ENCODE measurements at regions not wholly inside any gene's neighbourhood (a gene's known extent, or its start where the extent isn't known, plus 50 kb on each side); places are given as distances from the start of the nearest gene placed in this dataset.

- DNase-seq (ENCODE audit: low read depth), result no peak
- no peak overlapping the region for H3K4me3 ChIP-seq (ENCODE audit: low read length)
- TF ChIP-seq CTCF (IDR thresholded peaks at IDR 0.05; ENCODE audit: insufficient read depth, low read depth, low read length, missing control alignments), result no peak
These were observed 65.3 kb upstream of the FSTL1 start for GRCh38 chr3:120516136-120516535.

- H3K4me3 ChIP-seq (ENCODE audit: low read length), result no peak overlapping the region
- no peak for DNase-seq (ENCODE audit: low read depth)
- TF ChIP-seq CTCF (IDR thresholded peaks at IDR 0.05; ENCODE audit: insufficient read depth, low read depth, low read length, missing control alignments), result no peak
These were observed 61.9 kb upstream of the FSTL1 start for GRCh38 chr3:120512655-120513054.

- peak; percentile 66 for TF ChIP-seq CTCF (IDR thresholded peaks at IDR 0.05; ENCODE audit: insufficient read depth, low read depth, low read length, missing control alignments)
- peak; percentile 77 for DNase-seq (ENCODE audit: low read depth)
- no peak overlapping the region for H3K4me3 ChIP-seq (ENCODE audit: low read length)
These were observed 56.3 kb upstream of the FSTL1 start for GRCh38 chr3:120506828-120507774.

GRCh38 chr3:120506076-120506827 lies 55.5 kb upstream of the FSTL1 start:
- H3K4me3 ChIP-seq (ENCODE audit: low read length), result no peak overlapping the region
- TF ChIP-seq CTCF (IDR thresholded peaks at IDR 0.05; ENCODE audit: insufficient read depth, low read depth, low read length, missing control alignments), result no peak
- DNase-seq (ENCODE audit: low read depth), result no peak

GRCh38 chr3:120503727-120504616 lies 53.2 kb upstream of the FSTL1 start:
- no peak for TF ChIP-seq CTCF (IDR thresholded peaks at IDR 0.05; ENCODE audit: insufficient read depth, low read depth, low read length, missing control alignments)
- DNase-seq (ENCODE audit: low read depth), result no peak
- no peak overlapping the region for H3K4me3 ChIP-seq (ENCODE audit: low read length)

- no peak for TF ChIP-seq CTCF (IDR thresholded peaks at IDR 0.05; ENCODE audit: insufficient read depth, low read depth, low read length, missing control alignments)
- no peak overlapping the region for H3K4me3 ChIP-seq (ENCODE audit: low read length)
- no peak for DNase-seq (ENCODE audit: low read depth)
These were observed 51.3 kb upstream of the FSTL1 start for GRCh38 chr3:120502116-120502515.

Data from epithelial cell of esophagus (primary cell).